DND-41 (cell line): ENCODE measurements at regions not wholly inside any gene's neighbourhood (a gene's known extent, or its start where the extent isn't known, plus 50 kb on each side); places are given as distances from the start of the nearest gene placed in this dataset.

Source experiments
- CTCF ChIP-seq: IDR thresholded peaks from 2 replicates; pipeline ENCODE4 v1.5.1; 2012; ENCODE audit warnings: borderline replicate concordance, low read length, moderate library complexity, mild to moderate bottlenecking; ENCODE audit not compliant: poor library complexity, severe bottlenecking; ENCODE audit errors: extremely low read depth
- EZH2 ChIP-seq: IDR thresholded peaks from 3 replicates; pipeline ENCODE4 v1.6.1; 2012; ENCODE audit warnings: borderline replicate concordance, low read depth, mild to moderate bottlenecking, moderate library complexity, low read length, inconsistent platforms; ENCODE audit not compliant: severe bottlenecking

GRCh38 chr16:49084628-49085390, 196.8 kb downstream of the CBLN1 start:
- TF ChIP-seq CTCF (no peak), EZH2 (no peak)
